ENCODE measurements at regions not wholly inside any gene's neighbourhood (a gene's known extent, or its start where the extent isn't known, plus 50 kb on each side); places are given as distances from the start of the nearest gene placed in this dataset.

- Histone ChIP-seq H3K27ac (replicated peaks) (no peak overlapping the region), H3K4me3 (replicated peaks; ENCODE audit: insufficient read depth, low read length) (no peak overlapping the region), H3K27me3 (ENCODE audit: insufficient read depth, poor library complexity, severe bottlenecking) (no peaks in the 10 kb centered on the region)
- TF ChIP-seq SPI1 (IDR thresholded peaks at IDR 0.05; ENCODE audit: borderline replicate concordance, low read depth) (no peak), GABPA (IDR thresholded peaks at IDR 0.05; ENCODE audit: low read depth) (no peak), REST (IDR thresholded peaks at IDR 0.05; ENCODE audit: insufficient replicate concordance, low read depth) (no peak), CTCF (IDR thresholded peaks at IDR 0.05; ENCODE audit: insufficient read depth, low read length) (no peak), POLR2AphosphoS5 (IDR thresholded peaks at IDR 0.05; ENCODE audit: low read depth) (no peak)
- DNase-seq (ENCODE audit: low read depth in 1 of 2, low spot score in 1 of 2): no peak
Observed at GRCh38 chr3:102297072-102297658, 137.7 kb upstream of the ZPLD1 start.

- Histone ChIP-seq H3K27me3 (ENCODE audit: insufficient read depth, poor library complexity, severe bottlenecking) (no peaks in the 10 kb centered on the region), H3K4me3 (replicated peaks; ENCODE audit: insufficient read depth, low read length) (no peak overlapping the region), H3K27ac (replicated peaks) (no peak overlapping the region)
- no peak for DNase-seq (ENCODE audit: low read depth in 1 of 2, low spot score in 1 of 2)
- no peak for TF ChIP-seq SPI1 (IDR thresholded peaks at IDR 0.05; ENCODE audit: borderline replicate concordance, low read depth)
Observed at GRCh38 chr3:102299125-102299877, 135.5 kb upstream of the ZPLD1 start.

GRCh38 chr3:102301155-102301880 is 133.5 kb upstream of the ZPLD1 start:
- Histone ChIP-seq H3K27ac (replicated peaks) (no peak overlapping the region), H3K4me3 (replicated peaks; ENCODE audit: insufficient read depth, low read length) (no peak overlapping the region), H3K27me3 (ENCODE audit: insufficient read depth, poor library complexity, severe bottlenecking) (no peaks in the 10 kb centered on the region)
- no peak for DNase-seq (ENCODE audit: low read depth in 1 of 2, low spot score in 1 of 2)
- no peak for TF ChIP-seq REST (IDR thresholded peaks at IDR 0.05; ENCODE audit: insufficient replicate concordance, low read depth)
- no peak for TF ChIP-seq SPI1 (IDR thresholded peaks at IDR 0.05; ENCODE audit: borderline replicate concordance, low read depth)
- TF ChIP-seq POLR2AphosphoS5 (IDR thresholded peaks at IDR 0.05; ENCODE audit: low read depth): no peak
- no peak for TF ChIP-seq GABPA (IDR thresholded peaks at IDR 0.05; ENCODE audit: low read depth)
- no peak for TF ChIP-seq CTCF (IDR thresholded peaks at IDR 0.05; ENCODE audit: insufficient read depth, low read length)

- no peak for DNase-seq (ENCODE audit: low read depth in 1 of 2, low spot score in 1 of 2)
- H3K4me3 ChIP-seq (replicated peaks; ENCODE audit: insufficient read depth, low read length): no peak overlapping the region
- H3K27me3 ChIP-seq (ENCODE audit: insufficient read depth, poor library complexity, severe bottlenecking): no peaks in the 10 kb centered on the region
- TF ChIP-seq REST (IDR thresholded peaks at IDR 0.05; ENCODE audit: insufficient replicate concordance, low read depth): no peak
- TF ChIP-seq CTCF (IDR thresholded peaks at IDR 0.05; ENCODE audit: insufficient read depth, low read length): no peak
- TF ChIP-seq SPI1 (IDR thresholded peaks at IDR 0.05; ENCODE audit: borderline replicate concordance, low read depth): no peak
- TF ChIP-seq GABPA (IDR thresholded peaks at IDR 0.05; ENCODE audit: low read depth): no peak
- TF ChIP-seq POLR2AphosphoS5 (IDR thresholded peaks at IDR 0.05; ENCODE audit: low read depth): no peak
- H3K27ac ChIP-seq (replicated peaks): no peak overlapping the region
Observed at GRCh38 chr3:102302020-102302419, 132.8 kb upstream of the ZPLD1 start.

All from HL-60 (cell line).